T-helper 2 cell treated with Interferon-gamma antibody and Interleukin-4, amounts not matched to agents 100 ng/mL and 5 ng/mL, for 36 hours (primary cell): ENCODE measurements at regions not wholly inside any gene's neighbourhood (a gene's known extent, or its start where the extent isn't known, plus 50 kb on each side); places are given as distances from the start of the nearest gene placed in this dataset.

ENCODE experiments used
- intact Hi-C: fragments of 100-400 bp; cut with micrococcal nuclease; formaldehyde crosslinking; loops from one replicate; pipeline ENCODE4 v1.15.1; 2023

DNA sequence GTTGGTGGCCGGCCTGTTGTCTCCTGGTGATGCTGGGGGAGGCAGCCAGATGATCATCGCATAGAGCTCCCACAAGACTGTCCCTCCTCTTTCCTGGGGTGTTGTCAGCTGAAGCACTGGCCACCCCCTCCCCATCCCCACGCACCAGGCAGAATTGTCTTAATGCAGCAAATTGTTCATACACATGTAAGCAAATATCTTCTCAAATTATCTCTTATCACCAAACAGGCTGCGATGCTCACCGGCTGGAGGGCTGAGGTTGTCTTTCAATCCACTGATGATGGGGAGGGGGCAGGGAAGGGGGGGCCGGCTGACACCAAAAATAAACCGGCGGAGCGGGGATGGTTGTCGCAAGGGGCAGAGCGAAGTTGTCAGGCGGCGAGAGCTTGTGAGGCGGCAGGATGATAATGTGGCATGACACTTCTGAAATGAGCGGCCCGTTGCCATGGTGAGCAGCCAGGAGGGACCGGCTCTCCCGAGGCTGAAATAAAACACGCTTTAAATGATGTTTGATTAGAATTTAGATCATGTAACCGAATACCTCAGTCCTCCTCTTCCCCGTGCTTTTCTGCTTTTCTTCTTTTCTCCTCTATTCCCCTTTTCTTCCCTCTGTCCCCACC lies 59.8 kb downstream of the MRM1 start:
- intact Hi-C loops = no loop called here

DNA sequence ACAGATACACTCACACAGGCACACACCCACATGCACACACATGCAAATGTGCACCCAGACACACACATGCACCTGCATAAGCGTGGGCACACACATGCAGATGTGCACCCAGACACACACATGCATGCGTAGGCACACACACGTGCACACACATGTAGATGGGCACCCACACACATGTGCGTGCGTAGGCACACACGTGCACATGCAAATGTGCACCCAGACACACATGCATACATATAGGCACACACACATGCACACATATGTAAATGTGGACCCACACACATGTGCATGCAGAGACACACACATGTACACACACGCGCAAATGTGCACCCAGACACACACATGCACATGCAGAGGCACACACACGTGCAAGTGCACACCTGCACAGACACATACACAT lies 60.3 kb downstream of the MRM1 start:
- intact Hi-C loops = no loop called here

DNA sequence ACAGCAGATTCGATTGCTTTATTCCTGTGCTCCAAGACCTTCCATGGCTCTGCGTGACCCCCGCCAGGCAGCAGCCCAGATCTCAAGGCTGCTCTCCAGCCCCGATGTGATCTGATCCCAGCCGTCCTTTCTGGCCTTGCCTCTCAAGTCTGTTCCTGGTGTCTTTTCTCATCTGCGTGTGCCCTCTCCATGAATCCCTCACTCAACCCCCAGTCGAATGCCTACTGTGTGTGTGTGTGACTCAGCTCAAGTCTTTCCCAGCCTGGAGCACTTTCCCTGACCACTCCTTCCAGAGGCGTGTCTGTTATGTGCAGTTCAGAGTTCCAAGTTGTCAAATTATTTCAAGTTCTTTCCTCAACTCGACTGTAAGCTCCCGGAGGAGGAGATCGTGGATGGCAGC lies 64.0 kb downstream of the MRM1 start:
- intact Hi-C loops = no loop called here

DNA sequence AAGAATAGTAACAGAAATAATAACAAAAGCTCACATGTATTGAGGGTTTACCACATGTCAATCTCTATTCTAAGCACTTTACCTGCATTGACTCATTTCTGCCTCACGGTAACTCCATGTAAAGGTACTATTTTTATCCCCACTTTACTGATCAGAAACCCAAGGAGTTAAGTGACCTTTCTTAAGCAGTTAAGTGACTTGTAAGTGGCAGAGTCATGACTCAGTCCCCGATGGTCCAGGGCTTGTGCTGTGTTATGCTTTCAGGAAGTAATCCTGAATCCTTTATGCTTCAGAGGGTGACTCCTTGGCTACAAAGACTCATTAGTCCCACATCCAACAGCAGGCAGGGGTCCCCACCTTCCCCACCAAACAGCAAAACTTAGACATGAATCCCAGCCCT lies 66.5 kb downstream of the MRM1 start:
- intact Hi-C loops = no loop called here

DNA sequence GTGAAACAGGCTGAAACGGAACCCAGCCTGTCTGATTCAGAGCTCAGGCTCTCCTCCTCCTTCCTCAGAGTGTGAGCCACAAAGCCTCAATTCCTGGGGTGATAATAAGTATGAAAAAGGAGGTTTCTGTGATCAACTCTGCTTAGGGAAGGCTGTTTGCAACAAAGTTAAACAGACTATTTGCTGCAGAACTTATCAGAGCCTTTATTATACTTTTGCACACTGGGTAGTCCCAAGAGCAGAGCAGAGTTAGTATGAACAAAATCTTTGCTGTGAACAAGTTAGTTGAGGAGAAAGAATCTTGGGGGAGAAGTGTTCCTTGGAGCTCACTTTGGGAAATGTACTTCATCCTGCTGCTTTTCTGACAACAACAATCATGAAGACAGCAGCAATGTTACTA lies 67.4 kb downstream of the MRM1 start:
- intact Hi-C loops = no loop called here

DNA sequence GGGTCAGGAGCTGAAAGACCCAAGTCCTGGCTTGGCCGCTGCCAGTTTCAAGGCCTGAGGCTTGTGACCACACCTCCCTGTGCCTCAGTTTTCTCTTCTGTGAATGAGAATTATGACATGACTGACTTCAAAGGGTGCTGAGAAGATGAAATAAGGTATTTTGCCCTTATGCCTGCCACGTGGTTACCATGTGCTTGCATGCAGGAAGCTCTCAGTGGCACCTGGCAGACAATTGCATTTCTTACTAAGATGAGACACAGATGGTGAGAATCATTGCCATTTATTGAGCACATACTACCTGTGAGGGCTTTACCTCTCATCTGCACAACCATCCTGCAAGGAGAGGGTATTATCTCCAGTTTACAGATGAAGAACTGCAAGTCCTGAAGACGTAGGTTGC lies 69.8 kb downstream of the MRM1 start:
- intact Hi-C loops = no loop called here

DNA sequence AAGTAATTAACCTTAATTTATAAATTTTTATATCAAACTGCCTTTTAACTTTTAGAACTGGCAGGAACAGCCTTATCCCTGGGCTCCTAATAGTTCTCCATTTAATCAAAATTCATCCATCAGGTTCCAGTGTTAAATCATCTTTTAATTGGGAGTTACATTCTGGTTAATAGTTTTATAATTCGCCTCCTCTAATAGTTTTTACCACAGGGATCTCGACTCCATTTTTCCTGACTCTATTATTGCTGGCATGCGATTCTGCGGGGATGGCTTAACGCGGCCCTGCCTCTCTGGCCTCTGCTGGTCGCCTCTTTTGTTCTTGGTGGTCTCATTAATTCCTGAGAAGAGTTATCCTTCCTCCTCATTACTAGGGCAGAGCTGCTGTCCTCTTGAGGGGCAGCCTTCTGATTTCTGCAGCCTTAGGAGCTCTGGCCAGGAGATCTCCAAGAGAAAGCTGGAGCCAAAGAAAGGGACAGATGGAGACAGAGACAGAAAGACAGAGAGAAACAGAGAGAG lies 71.1 kb downstream of the MRM1 start:
- intact Hi-C loops = no loop called here

DNA sequence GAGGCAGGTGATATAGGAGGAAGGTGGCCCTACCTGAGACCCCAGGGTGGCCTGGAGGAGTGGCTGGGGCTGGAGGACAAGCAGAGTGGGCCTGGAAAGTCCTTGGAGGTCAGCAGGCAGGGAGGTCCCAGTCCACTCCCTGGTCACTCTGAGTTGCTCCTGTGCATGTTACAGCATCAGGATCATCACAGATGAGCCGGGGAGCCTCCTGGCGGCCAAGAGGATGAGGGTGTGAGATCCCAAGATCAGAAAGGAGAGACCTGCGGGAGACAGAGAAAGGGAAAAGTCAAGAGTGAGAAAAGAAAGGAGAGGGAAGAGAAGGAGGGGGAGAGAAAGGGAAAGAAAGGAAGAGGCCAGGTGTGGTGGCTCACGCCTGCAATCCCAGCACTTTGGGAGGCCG lies 71.7 kb downstream of the MRM1 start:
- intact Hi-C loops = no loop called here

DNA sequence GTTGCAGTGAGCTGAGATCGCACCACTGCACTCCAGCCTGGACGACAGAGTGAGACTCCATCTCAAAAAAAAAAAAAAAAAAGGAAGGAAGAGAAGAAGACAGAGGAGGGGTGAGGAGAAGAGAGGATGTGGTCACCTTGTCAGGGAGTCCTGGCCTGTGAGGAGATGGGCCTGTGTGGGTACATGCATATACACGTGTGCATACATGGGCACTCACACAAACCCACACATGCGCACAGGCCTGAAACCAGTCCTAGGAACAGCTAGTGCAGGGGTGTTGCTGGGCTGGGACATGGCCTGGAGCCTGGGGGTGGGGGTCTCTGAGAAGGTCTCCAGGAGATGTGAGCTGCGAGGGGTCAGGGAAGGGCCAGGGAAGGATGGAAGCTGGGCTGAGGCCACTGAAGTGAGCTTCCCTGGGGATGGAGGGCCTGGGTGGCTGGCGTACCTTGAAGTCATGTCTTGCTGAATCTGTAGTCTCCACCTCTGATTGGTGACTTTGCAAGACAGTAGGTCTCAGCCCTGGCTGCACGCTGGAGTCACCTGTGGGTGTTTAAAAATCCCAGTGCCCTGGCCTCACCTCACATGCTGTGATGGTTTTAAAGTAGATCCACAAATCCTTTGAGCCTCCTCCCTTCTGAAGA lies 72.4 kb downstream of the MRM1 start:
- intact Hi-C loops = no loop called here

DNA sequence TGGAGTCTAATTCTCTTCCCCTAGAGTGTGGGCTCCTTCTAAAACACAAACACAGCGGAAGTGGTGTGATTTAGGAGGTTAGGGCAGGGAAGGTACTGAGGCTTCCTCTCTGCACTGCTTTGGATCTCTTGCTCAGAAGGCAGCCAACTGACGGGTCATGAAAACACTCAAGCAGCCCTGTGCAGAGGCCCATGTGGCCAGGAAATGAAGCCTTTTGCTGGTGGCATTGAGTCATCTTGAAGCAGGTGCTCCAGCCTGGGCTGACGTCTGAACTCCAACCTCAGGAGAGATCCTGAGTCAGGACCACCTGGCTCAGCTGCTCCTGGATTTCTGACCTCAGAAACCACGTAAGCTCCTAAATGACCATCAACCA lies 72.9 kb downstream of the MRM1 start:
- intact Hi-C loops = no loop called here

- intact Hi-C loops = no loop called here
These were observed 73.9 kb downstream of the MRM1 start for GRCh38 chr17:36675250-36675649.

GRCh38 chr17:36675786-36676185 lies 74.4 kb downstream of the MRM1 start:
- intact Hi-C loops = no loop called here

- intact Hi-C loops = no loop called here
These were observed 78.6 kb downstream of the MRM1 start for GRCh38 chr17:36679815-36680467.

DNA sequence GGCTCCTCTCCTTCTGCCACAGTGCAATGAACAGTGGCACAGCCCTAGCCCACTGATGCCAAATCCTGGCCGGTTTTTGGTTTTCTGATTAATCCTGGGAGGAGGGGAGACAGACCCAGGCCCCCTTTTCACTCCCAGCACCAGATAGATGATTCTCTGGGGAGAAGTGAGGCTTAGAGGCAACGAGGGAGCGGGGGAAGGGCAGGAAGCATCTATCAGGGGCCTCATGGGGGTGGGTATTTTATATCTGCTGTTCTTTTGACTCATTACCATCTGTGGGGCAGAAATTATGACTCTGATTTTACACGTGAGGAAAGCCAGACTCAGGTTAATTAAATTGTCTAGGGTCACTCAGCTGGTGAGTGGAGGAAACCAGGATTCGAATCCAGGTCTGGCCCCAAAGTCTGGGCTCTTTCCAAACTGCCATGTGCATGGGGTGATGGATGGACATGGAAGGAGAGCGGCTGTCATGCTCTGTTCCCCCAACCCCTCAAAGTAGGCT lies 79.4 kb downstream of the MRM1 start:
- intact Hi-C loops = no loop called here

DNA sequence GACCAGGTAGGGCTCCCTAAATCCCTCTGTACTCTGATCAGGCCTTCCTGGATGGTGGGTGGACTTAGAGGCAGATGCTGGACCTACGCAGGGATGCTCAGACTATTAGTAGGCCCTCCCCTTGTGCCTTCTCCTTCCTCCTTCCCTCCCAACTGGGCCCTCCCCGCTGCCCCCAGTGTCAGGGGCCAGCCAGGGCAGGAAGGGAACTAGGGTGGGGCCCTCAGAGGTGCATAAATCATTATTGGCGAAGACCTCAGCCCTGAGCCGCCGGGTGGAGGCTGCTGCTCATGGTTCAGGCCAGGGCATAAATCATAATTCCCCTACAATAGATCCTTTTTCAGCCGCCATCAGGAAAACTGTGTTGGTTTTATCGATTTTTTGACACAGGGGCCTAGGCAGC lies 81.4 kb downstream of the MRM1 start:
- intact Hi-C loops = no loop called here

- intact Hi-C loops = no loop called here
These were observed 82.0 kb downstream of the MRM1 start for GRCh38 chr17:36683387-36683786.

DNA sequence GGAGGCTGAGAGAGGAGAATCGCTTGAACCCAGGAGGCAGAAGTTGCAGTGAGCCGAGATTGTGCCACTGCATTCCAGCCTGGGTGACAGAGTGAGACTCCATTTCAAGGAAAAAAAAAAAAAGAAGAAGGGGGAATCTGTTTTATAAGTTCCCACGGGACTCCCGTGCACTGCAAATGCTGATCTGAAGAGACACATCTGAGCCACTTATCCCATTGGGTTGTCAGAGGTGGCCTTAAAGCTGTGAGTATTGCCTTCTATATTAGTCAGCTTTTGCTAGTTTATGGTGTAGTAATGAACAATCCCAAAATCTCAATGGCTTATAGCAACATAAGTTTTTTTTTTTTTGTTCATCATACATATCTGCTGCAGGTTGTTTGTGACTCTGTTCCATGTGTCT lies 82.8 kb downstream of the MRM1 start:
- intact Hi-C loops = no loop called here

GRCh38 chr17:36686123-36686669 lies 84.8 kb downstream of the MRM1 start:
- intact Hi-C loops = no loop called here

DNA sequence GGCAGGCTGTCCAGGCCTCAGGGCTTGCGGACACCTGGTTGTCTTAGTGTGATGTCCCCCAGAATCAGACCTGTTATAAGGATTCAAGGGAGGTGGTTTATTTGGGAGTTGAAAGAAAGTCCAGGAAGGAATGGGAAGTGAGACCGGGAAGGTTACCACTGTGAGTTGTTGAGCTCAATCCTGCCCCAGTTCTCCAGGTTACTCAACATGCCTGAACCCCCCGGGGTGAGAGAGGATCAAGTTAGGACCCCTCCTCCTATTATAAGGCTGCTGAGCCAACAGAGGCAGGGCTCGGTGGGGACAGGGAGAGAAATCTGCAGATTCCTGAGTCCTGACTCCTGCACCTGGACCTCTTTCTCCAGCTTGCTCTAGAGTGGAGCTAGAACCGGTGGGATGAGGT lies 86.4 kb downstream of the MRM1 start:
- intact Hi-C loops = no loop called here

DNA sequence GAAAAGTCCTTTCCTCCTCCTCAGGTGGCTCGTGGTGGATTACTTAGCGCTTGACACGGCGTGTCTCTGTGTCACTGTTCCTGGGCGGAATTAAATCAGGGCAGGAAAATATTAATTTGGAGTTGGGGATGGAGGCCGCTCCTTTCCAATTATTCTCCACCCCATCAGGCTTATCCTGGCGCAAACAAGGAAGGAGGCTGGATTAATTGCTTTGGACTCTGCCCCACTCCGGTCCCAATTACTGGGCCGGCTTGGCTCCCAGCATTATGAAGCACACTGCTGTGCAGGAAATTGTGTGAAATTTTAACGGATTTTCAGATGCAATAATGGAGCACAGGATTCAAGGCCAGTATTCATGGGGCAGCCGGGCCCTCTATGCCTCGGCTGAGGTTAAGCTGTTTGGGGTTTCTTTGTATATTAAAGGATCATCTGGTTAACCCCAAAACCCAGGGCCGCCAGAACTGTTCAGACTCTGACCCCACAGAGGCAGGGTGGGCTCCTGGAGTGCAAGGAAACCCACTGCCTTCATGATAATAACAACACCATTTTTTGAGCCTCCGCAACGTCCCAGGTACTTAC lies 87.8 kb downstream of the MRM1 start:
- intact Hi-C loops = no loop called here

DNA sequence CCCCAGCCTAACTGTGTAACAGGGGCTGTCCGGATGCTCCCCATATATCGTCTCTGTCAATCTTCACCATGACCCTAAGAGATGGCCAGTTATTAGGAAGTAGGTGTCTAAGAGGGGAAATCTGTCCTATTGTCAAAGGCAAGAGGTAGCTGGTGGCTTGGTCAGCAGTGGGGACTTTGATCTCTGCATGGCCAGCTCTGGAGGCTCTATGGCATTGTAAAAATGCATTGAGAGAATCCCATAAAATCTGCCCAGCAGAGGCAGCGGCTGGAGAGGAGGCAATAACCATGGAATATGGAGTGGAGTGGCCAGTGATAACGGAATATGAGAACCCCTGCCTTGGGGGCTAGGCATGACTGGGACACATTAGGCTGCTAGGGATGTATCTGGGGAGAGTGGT lies 88.8 kb downstream of the MRM1 start:
- intact Hi-C loops = no loop called here

DNA sequence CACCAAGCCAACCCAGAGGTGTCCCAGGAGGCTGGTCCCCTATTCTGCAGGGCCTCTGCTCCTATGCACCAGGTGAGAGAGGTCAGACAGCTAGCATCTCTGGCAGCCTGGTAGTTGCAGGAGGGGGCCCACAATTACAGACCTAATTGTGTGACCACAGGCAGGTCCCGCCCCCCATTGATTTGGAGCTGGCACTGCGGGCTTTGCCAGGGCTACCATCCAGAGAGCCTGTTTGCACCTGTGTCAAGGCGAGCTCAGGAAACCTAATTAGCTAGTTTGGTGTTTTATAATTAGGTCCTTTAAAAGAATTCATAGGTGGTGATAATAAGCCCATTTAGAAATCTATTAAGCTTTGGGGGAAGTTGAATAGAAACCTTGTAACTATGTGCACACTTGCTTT lies 90.2 kb downstream of the MRM1 start:
- intact Hi-C loops = no loop called here
